NCI-H2171 (cell line): ENCODE measurements at regions not wholly inside any gene's neighbourhood (a gene's known extent, or its start where the extent isn't known, plus 50 kb on each side); places are given as distances from the start of the nearest gene placed in this dataset.
A peak's percentile ranks its signal among the peaks of the same experiment; 100 is the strongest.

Experiments
- DNase-seq: peaks from one replicate; lab custom pipeline; 2025; lab: John Stamatoyannopoulos, UW

- DNase-seq = no peak
These were observed 154.6 kb downstream of the OSR1 start for GRCh38 chr2:19203866-19204265.

GRCh38 chr2:19201911-19202462, 156.4 kb downstream of the OSR1 start:
- no peak for DNase-seq

GRCh38 chr2:19198381-19198780, 160.0 kb downstream of the OSR1 start:
- no peak for DNase-seq

GRCh38 chr2:19195661-19196060, 162.8 kb downstream of the OSR1 start:
- DNase-seq = no peak

- no peak for DNase-seq
These were observed 169.0 kb downstream of the OSR1 start for GRCh38 chr2:19189391-19189790.

- DNase-seq = no peak
These were observed 171.0 kb downstream of the OSR1 start for GRCh38 chr2:19187323-19188020.

GRCh38 chr2:19185086-19185485, 173.3 kb downstream of the OSR1 start:
- no peak for DNase-seq

GRCh38 chr2:19178175-19178574, 180.2 kb downstream of the OSR1 start:
- no peak for DNase-seq

- DNase-seq = no peak
These were observed 181.4 kb downstream of the OSR1 start for GRCh38 chr2:19176977-19177376.

- no peak for DNase-seq
These were observed 182.1 kb downstream of the OSR1 start for GRCh38 chr2:19176172-19176852.

GRCh38 chr2:19174176-19174575, 184.2 kb downstream of the OSR1 start:
- no peak for DNase-seq

- no peak for DNase-seq
These were observed 187.0 kb downstream of the OSR1 start for GRCh38 chr2:19171409-19171808.

GRCh38 chr2:19169134-19169768, 189.2 kb downstream of the OSR1 start:
- no peak for DNase-seq

- DNase-seq = peak; percentile 58
These were observed 194.3 kb downstream of the OSR1 start for GRCh38 chr2:19164099-19164498.

GRCh38 chr2:19158896-19159295, 199.5 kb downstream of the OSR1 start:
- no peak for DNase-seq

- DNase-seq = no peak
These were observed 200.2 kb downstream of the OSR1 start for GRCh38 chr2:19158211-19158610.

- no peak for DNase-seq
These were observed 201.8 kb downstream of the OSR1 start for GRCh38 chr2:19156646-19157045.

- DNase-seq = no peak
These were observed 207.7 kb downstream of the OSR1 start for GRCh38 chr2:19150726-19151125.

GRCh38 chr2:19146867-19147266, 211.6 kb downstream of the OSR1 start:
- DNase-seq = no peak

- DNase-seq = no peak
These were observed 217.0 kb downstream of the OSR1 start for GRCh38 chr2:19141234-19142004.

GRCh38 chr2:19140463-19141208, 217.8 kb downstream of the OSR1 start:
- no peak for DNase-seq

GRCh38 chr2:19139386-19139785, 219.0 kb downstream of the OSR1 start:
- DNase-seq = no peak
